Ureter (tissue), 1 donor: ENCODE measurements at regions not wholly inside any gene's neighbourhood (a gene's known extent, or its start where the extent isn't known, plus 50 kb on each side); places are given as distances from the start of the nearest gene placed in this dataset.
"Not testable (repeated sequence)": the region's sequence is repeated elsewhere in the genome, so short reads cannot be mapped to it uniquely, and the experiment has no call there.

Experiments
- DNase-seq: peaks from one replicate; pipeline ENCODE4 v3.0.0-alpha.2; 2020; ENCODE audit warnings: low spot score
- donor health status: DM: yes; HTN: yes; CAD: no.

- DNase-seq = not testable (repeated sequence)
Measured at GRCh38 chr2:97305426-97305825, 192.5 kb downstream of the ANKRD36 start.

DNA sequence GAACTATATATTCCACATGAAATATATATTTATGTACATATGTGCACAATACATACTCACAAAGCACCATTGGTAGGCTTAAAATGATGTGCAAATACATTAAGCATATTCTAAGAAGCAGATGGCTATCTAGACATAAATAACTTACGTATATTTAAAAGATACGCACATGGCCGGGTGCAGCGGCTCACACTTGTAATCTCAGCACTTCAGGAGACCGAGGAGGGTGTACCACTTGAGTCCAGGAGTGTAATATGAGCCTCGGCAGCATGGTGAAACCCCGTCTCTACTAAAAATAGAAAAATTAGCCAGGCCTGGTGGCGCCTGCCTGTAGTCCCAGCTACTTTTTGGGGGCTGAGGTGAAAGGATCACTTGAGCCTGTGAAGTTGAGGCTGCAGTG, 189.9 kb downstream of the ANKRD36 start:
- DNase-seq = not testable (repeated sequence)

GRCh38 chr2:97301771-97302170, 188.8 kb downstream of the ANKRD36 start:
- not testable (repeated sequence) for DNase-seq
